ENCODE measurements at regions not wholly inside any gene's neighbourhood (a gene's known extent, or its start where the extent isn't known, plus 50 kb on each side); places are given as distances from the start of the nearest gene placed in this dataset.

- peaks cover 7% of the 10 kb centered on the region for H3K9me3 Mint-ChIP-seq (ENCODE audit: unreplicated experiment)
- ChIA-PET POLR2A (no interaction called here), CTCF (interaction anchor here (0.7 kb wide), 1 partner anchor 1949 kb away, joined by 3 read pairs; no protein-coding TSS in a partner anchor)
Observed at GRCh38 chr2:5329763-5330162, 362.4 kb upstream of the SOX11 start.

GRCh38 chr2:5330961-5331360 is 361.2 kb upstream of the SOX11 start:
- POLR2A ChIA-PET = no interaction called here
- intact Hi-C loops (cut with micrococcal nuclease) = no loop called here
- no TSS peak for BruUV-seq (replicated peaks)
- DNase-seq (ENCODE audit: unreplicated experiment) = no peak
- CTCF ChIA-PET = interaction anchor here (0.6 to 0.9 kb wide), 2 partner anchors 14 to 1684 kb away, joined by 3 read pairs; no protein-coding TSS in a partner anchor
- Mint-ChIP-seq H3K4me3 (ENCODE audit: unreplicated experiment) (no peak overlapping the region), H3K27ac (ENCODE audit: low read depth, unreplicated experiment) (no peak overlapping the region), H3K27me3 (ENCODE audit: insufficient read depth, unreplicated experiment) (no peaks in the 10 kb centered on the region), H3K36me3 (ENCODE audit: insufficient read depth, unreplicated experiment) (no peaks in the 10 kb centered on the region), H3K4me1 (ENCODE audit: insufficient read depth, unreplicated experiment) (no peaks in the 10 kb centered on the region), H3K9me3 (ENCODE audit: unreplicated experiment) (peaks cover 7% of the 10 kb centered on the region)
- no peak for TF ChIP-seq CTCF (IDR thresholded peaks at IDR 0.05; ENCODE audit: unreplicated experiment)

More at GRCh38 chr2:5329763-5330162, 362.4 kb upstream of the SOX11 start:
- no peaks in the 10 kb centered on the region for H3K4me1 Mint-ChIP-seq (ENCODE audit: insufficient read depth, unreplicated experiment)
- no peak for DNase-seq (ENCODE audit: unreplicated experiment)
- no peak for TF ChIP-seq CTCF (IDR thresholded peaks at IDR 0.05; ENCODE audit: unreplicated experiment)
- H3K36me3 Mint-ChIP-seq (ENCODE audit: insufficient read depth, unreplicated experiment) = no peaks in the 10 kb centered on the region
- H3K27ac Mint-ChIP-seq (ENCODE audit: low read depth, unreplicated experiment) = no peak overlapping the region
- no peaks in the 10 kb centered on the region for H3K27me3 Mint-ChIP-seq (ENCODE audit: insufficient read depth, unreplicated experiment)
- H3K4me3 Mint-ChIP-seq (ENCODE audit: unreplicated experiment) = no peak overlapping the region
- BruUV-seq (replicated peaks) = no TSS peak
- intact Hi-C loops (cut with micrococcal nuclease) = no loop called here

GRCh38 chr2:5332925-5333324 is 359.3 kb upstream of the SOX11 start:
- intact Hi-C loops (cut with micrococcal nuclease) = no loop called here
- Mint-ChIP-seq H3K4me1 (ENCODE audit: insufficient read depth, unreplicated experiment) (no peaks in the 10 kb centered on the region), H3K9me3 (ENCODE audit: unreplicated experiment) (no peaks in the 10 kb centered on the region), H3K27ac (ENCODE audit: low read depth, unreplicated experiment) (no peak overlapping the region), H3K36me3 (ENCODE audit: insufficient read depth, unreplicated experiment) (no peaks in the 10 kb centered on the region), H3K27me3 (ENCODE audit: insufficient read depth, unreplicated experiment) (no peaks in the 10 kb centered on the region), H3K4me3 (ENCODE audit: unreplicated experiment) (no peak overlapping the region)
- CTCF ChIA-PET = no interaction called here
- POLR2A ChIA-PET = interaction anchor here (0.7 kb wide), 1 partner anchor 8 kb away, joined by 3 read pairs; no protein-coding TSS in a partner anchor
- no TSS peak for BruUV-seq (replicated peaks)
- TF ChIP-seq CTCF (IDR thresholded peaks at IDR 0.05; ENCODE audit: unreplicated experiment) = no peak
- no peak for DNase-seq (ENCODE audit: unreplicated experiment)

- TF ChIP-seq CTCF (IDR thresholded peaks at IDR 0.05; ENCODE audit: unreplicated experiment) = no peak
- Mint-ChIP-seq H3K27ac (ENCODE audit: low read depth, unreplicated experiment) (no peak overlapping the region), H3K36me3 (ENCODE audit: insufficient read depth, unreplicated experiment) (no peaks in the 10 kb centered on the region), H3K9me3 (ENCODE audit: unreplicated experiment) (no peaks in the 10 kb centered on the region), H3K4me1 (ENCODE audit: insufficient read depth, unreplicated experiment) (peaks cover 5% of the 10 kb centered on the region), H3K4me3 (ENCODE audit: unreplicated experiment) (no peak overlapping the region), H3K27me3 (ENCODE audit: insufficient read depth, unreplicated experiment) (no peaks in the 10 kb centered on the region)
- intact Hi-C loops (cut with micrococcal nuclease) = no loop called here
- ChIA-PET CTCF (interaction anchor here (0.6 kb wide), 1 partner anchor 649 kb away, joined by 3 read pairs; no protein-coding TSS in a partner anchor), POLR2A (no interaction called here)
- no TSS peak for BruUV-seq (replicated peaks)
- no peak for DNase-seq (ENCODE audit: unreplicated experiment)
Observed at GRCh38 chr2:5339473-5339872, 352.7 kb upstream of the SOX11 start.
